Retina (tissue), 1 donor: ENCODE measurements at regions not wholly inside any gene's neighbourhood (a gene's known extent, or its start where the extent isn't known, plus 50 kb on each side); places are given as distances from the start of the nearest gene placed in this dataset.
"Not testable (repeated sequence)": the region's sequence is repeated elsewhere in the genome, so short reads cannot be mapped to it uniquely, and the experiment has no call there.

ENCODE experiments used
- DNase-seq: peaks from one replicate; pipeline ENCODE4 v3.0.0-alpha.2; 2016

GRCh38 chr18:52087140-52087539 lies 252.9 kb upstream of the DCC start:
- DNase-seq = no peak

- no peak for DNase-seq
These were observed 250.0 kb upstream of the DCC start for GRCh38 chr18:52090005-52090404.

GRCh38 chr18:52093171-52093570 lies 246.8 kb upstream of the DCC start:
- DNase-seq = peak; percentile 2

GRCh38 chr18:52118684-52119083 lies 221.3 kb upstream of the DCC start:
- DNase-seq = no peak

- DNase-seq = no peak
These were observed 209.2 kb upstream of the DCC start for GRCh38 chr18:52130624-52131301.

GRCh38 chr18:52131845-52132244 lies 208.2 kb upstream of the DCC start:
- DNase-seq = no peak

GRCh38 chr18:52136532-52136931 lies 203.5 kb upstream of the DCC start:
- DNase-seq = no peak

- no peak for DNase-seq
These were observed 199.0 kb upstream of the DCC start for GRCh38 chr18:52140986-52141385.

GRCh38 chr18:52150050-52150449 lies 189.9 kb upstream of the DCC start:
- no peak for DNase-seq

GRCh38 chr18:52152036-52152435 lies 188.0 kb upstream of the DCC start:
- no peak for DNase-seq

GRCh38 chr18:52156166-52156565 lies 183.8 kb upstream of the DCC start:
- no peak for DNase-seq

- DNase-seq = no peak
These were observed 179.4 kb upstream of the DCC start for GRCh38 chr18:52160636-52161035.

- no peak for DNase-seq
These were observed 176.5 kb upstream of the DCC start for GRCh38 chr18:52163478-52163877.

- DNase-seq = not testable (repeated sequence)
These were observed 171.9 kb upstream of the DCC start for GRCh38 chr18:52168131-52168530.

- no peak for DNase-seq
These were observed 165.8 kb upstream of the DCC start for GRCh38 chr18:52174220-52174619.

GRCh38 chr18:52175406-52175805 lies 164.6 kb upstream of the DCC start:
- DNase-seq = no peak

- DNase-seq = no peak
These were observed 156.9 kb upstream of the DCC start for GRCh38 chr18:52183107-52183506.

- DNase-seq = no peak
These were observed 149.8 kb upstream of the DCC start for GRCh38 chr18:52190195-52190594.

GRCh38 chr18:52190631-52191030 lies 149.4 kb upstream of the DCC start:
- no peak for DNase-seq

GRCh38 chr18:52200406-52200805 lies 139.6 kb upstream of the DCC start:
- DNase-seq = no peak

- DNase-seq = peak; percentile 55
These were observed 138.9 kb upstream of the DCC start for GRCh38 chr18:52200921-52201663.

GRCh38 chr18:52208646-52209045 lies 131.4 kb upstream of the DCC start:
- DNase-seq = no peak

- no peak for DNase-seq
These were observed 123.9 kb upstream of the DCC start for GRCh38 chr18:52216109-52216508.

- no peak for DNase-seq
These were observed 123.3 kb upstream of the DCC start for GRCh38 chr18:52216666-52217065.

GRCh38 chr18:52219102-52219501 lies 120.9 kb upstream of the DCC start:
- DNase-seq = no peak
